B cell (primary cell): ENCODE measurements at regions not wholly inside any gene's neighbourhood (a gene's known extent, or its start where the extent isn't known, plus 50 kb on each side); places are given as distances from the start of the nearest gene placed in this dataset.

Source experiments
- ATAC-seq: fragments of 200-7000 bp; cut with Tn5 transposase; one replicate; pipeline ENCODE4 v1.10.0; 2021; ENCODE audit warnings: low read depth, mild to moderate bottlenecking, moderate number of reproducible peaks, moderate library complexity
- CTCF ChIA-PET: fragments of 350-600 bp; sonication (Branson Sonifier 250); formaldehyde crosslinking; loops from one replicate; lab custom pipeline; 2021; ENCODE audit warnings: antibody characterized with exemption, inconsistent platforms; lab: Charles Lee
- POLR2A ChIA-PET: fragments of 350-600 bp; sonication (Branson Sonifier 250); formaldehyde crosslinking; loops from one replicate; lab custom pipeline; 2021; ENCODE audit warnings: antibody characterized with exemption; lab: Charles Lee
- DNase-seq: peaks from one replicate; pipeline ENCODE4 v3.0.0; 2013
- H2AFZ ChIP-seq: 2 replicates; pipeline ENCODE4 v1.6.1; 2012; ENCODE audit warnings: mild to moderate bottlenecking, low read depth, low read length; ENCODE audit not compliant: insufficient read depth, poor library complexity, severe bottlenecking
- H3K27ac ChIP-seq, 2 donors: 1 replicate in 1 of 2; 2 replicates in 1 of 2; pipeline ENCODE4 v1.5.1; 2012 to 2013; ENCODE audit warnings: low read length in 2 of 2, mild to moderate bottlenecking in 2 of 2, moderate library complexity in 1 of 2
- H3K27me3 ChIP-seq, 4 experiments: fragments of 200-600 bp in 1 of 4; sonication (generic) in 1 of 4; replicated peaks in 1 of 4; 1 replicate in 2 of 4; 2 replicates in 2 of 4; pipeline versions ENCODE4 v1.6.1 to v1.7.0; 2013 to 2016; ENCODE audit warnings: low read length in 3 of 4, mild to moderate bottlenecking in 2 of 4, mixed read lengths in 1 of 4, moderate library complexity in 1 of 4; ENCODE audit not compliant: insufficient read depth in 4 of 4, control insufficient read depth in 3 of 4; ENCODE audit errors: control extremely low read depth in 1 of 4
- H3K36me3 ChIP-seq, 2 experiments: replicated peaks in 1 of 2; 1 replicate in 1 of 2; 2 replicates in 1 of 2; pipeline versions ENCODE4 v1.6.1 to v1.7.1; 2013; ENCODE audit warnings: low read length in 1 of 2; ENCODE audit not compliant: insufficient read depth in 2 of 2, control insufficient read depth in 1 of 2; ENCODE audit errors: control extremely low read depth in 1 of 2, extremely low read depth in 1 of 2
- H3K4me1 ChIP-seq, 2 donors: fragments of 200-600 bp in 1 of 2; sonication (generic) in 1 of 2; 1 replicate in 1 of 2; 2 replicates in 1 of 2; pipeline versions ENCODE4 v1.5.1 to v1.6.1; 2013 to 2017; ENCODE audit warnings: low read length in 2 of 2; ENCODE audit not compliant: control insufficient read depth in 2 of 2, insufficient read depth in 2 of 2
- H3K4me2 ChIP-seq: replicated peaks from 2 replicates; pipeline ENCODE3; 2012; ENCODE audit warnings: mild to moderate bottlenecking, low read depth, low read length; ENCODE audit not compliant: poor library complexity, severe bottlenecking
- H3K4me3 ChIP-seq, 5 experiments: fragments of 200-600 bp in 1 of 5; sonication (generic) in 1 of 5; 1 replicate in 3 of 5; 2 replicates in 2 of 5; pipeline versions ENCODE4 v1.5.1 to v1.7.0; 2011 to 2016; ENCODE audit warnings: low read length in 4 of 5, mild to moderate bottlenecking in 4 of 5, low read depth in 2 of 5, control low read depth in 1 of 5, moderate library complexity in 1 of 5; ENCODE audit not compliant: insufficient read depth in 1 of 5; ENCODE audit errors: control extremely low read depth in 1 of 5, extremely low read depth in 1 of 5
- H3K79me2 ChIP-seq: fragments of 200-600 bp; sonication (generic); one replicate; pipeline ENCODE4 v1.6.0; 2016; ENCODE audit warnings: low read length; ENCODE audit not compliant: control insufficient read depth, insufficient read depth
- H3K9ac ChIP-seq: fragments of 200-600 bp; sonication (generic); 2 replicates; pipeline ENCODE4 v1.6.1; 2017; ENCODE audit warnings: mild to moderate bottlenecking, low read length, moderate library complexity
- H3K9me3 ChIP-seq, 3 donors: one replicate each; pipeline versions ENCODE4 v1.6.1 to v1.7.1; 2013; ENCODE audit warnings: low read length in 2 of 3; ENCODE audit not compliant: control insufficient read depth in 2 of 3, insufficient read depth in 1 of 3; ENCODE audit errors: control extremely low read depth in 1 of 3
- H4K20me1 ChIP-seq: 2 replicates; pipeline ENCODE4 v1.6.0; 2012; ENCODE audit warnings: mild to moderate bottlenecking, low read length; ENCODE audit not compliant: insufficient read depth, control insufficient read depth, poor library complexity, severe bottlenecking
- H3K27ac Mint-ChIP-seq: one replicate; pipeline ENCODE4 v1.8.0; 2021; ENCODE audit warnings: mixed read lengths
- H3K27me3 Mint-ChIP-seq: one replicate; pipeline ENCODE4 v1.8.0; 2021; ENCODE audit warnings: mixed read lengths
- H3K4me1 Mint-ChIP-seq: one replicate; pipeline ENCODE4 v1.8.0; 2021; ENCODE audit warnings: mixed read lengths
- H3K4me3 Mint-ChIP-seq: one replicate; pipeline ENCODE4 v1.8.0; 2021; ENCODE audit warnings: mixed read lengths
- H3K9me3 Mint-ChIP-seq: one replicate; pipeline ENCODE4 v1.8.0; 2022; ENCODE audit warnings: mixed read lengths; ENCODE audit not compliant: insufficient read depth
- CTCF ChIP-seq: fragments of 200-600 bp; IDR thresholded peaks from one replicate; pipeline ENCODE4 v1.8.0; 2022; ENCODE audit warnings: antibody characterized with exemption, mild to moderate bottlenecking
- EZH2 ChIP-seq: IDR thresholded peaks from 2 replicates; pipeline ENCODE4 v1.6.1; 2012; ENCODE audit warnings: borderline replicate concordance, low read depth, mild to moderate bottlenecking, moderate library complexity, low read length; ENCODE audit not compliant: insufficient read depth, poor library complexity, severe bottlenecking
- WGBS: methylation state at CpG from one replicate; pipeline ENCODE4 v1.1.5; 2013; ENCODE audit warnings: missing lambda C conversion rate; ENCODE audit not compliant: insufficient coverage; 5-methylcytosine and 5-hydroxymethylcytosine counted together
- intact Hi-C: fragments of 100-400 bp; cut with micrococcal nuclease; formaldehyde crosslinking; loops from one replicate; pipeline ENCODE4 v1.10.0; 2022

- Histone ChIP-seq H2AFZ (peak overlapping the region; percentile 4), H3K79me2 (no peaks in the 10 kb centered on the region), H3K4me2 (peak overlapping the region; percentile 46), H3K4me1 (peaks cover 7 to 13% of the 10 kb centered on the region in 2 donors), H3K36me3 (no peaks in the 10 kb centered on the region), H3K4me3 (no peak overlapping the region), H3K27me3 (no peaks in the 10 kb centered on the region), H4K20me1 (no peaks in the 10 kb centered on the region), H3K27ac (no peak overlapping the region), H3K9me3 (peaks cover 0 to 1% (median 0%) of the 10 kb centered on the region in 3 donors), H3K9ac (peak overlapping the region; percentile 15)
- Mint-ChIP-seq H3K27ac (no peak overlapping the region), H3K27me3 (no peaks in the 10 kb centered on the region), H3K9me3 (no peaks in the 10 kb centered on the region), H3K4me3 (no peak overlapping the region), H3K4me1 (peaks cover 10% of the 10 kb centered on the region)
- CTCF ChIA-PET = interaction anchor here (1.0 kb wide), 1 partner anchor 11 kb away, joined by 3 read pairs; no protein-coding TSS in a partner anchor
- WGBS = 90% methylated on average over 2 of the region's 8 CpGs
- intact Hi-C loops = no loop called here
- POLR2A ChIA-PET = no interaction called here
- ATAC-seq = no peak
- DNase-seq = no peak
- TF ChIP-seq EZH2 = no peak
- no peak for TF ChIP-seq CTCF
Observed at GRCh38 chr3:28915741-28916500, 364.9 kb upstream of the RBMS3 start.

- Histone ChIP-seq H3K79me2 (no peaks in the 10 kb centered on the region), H3K9me3 (peaks cover 0 to 1% (median 0%) of the 10 kb centered on the region in 3 donors), H3K4me3 (peak overlapping the region in 3 of 5 experiments; percentile 7 to 12 (median 8)), H3K4me1 (peaks cover 7 to 13% of the 10 kb centered on the region in 2 donors), H3K27me3 (no peaks in the 10 kb centered on the region), H2AFZ (peak overlapping the region; percentile 59), H4K20me1 (no peaks in the 10 kb centered on the region), H3K36me3 (no peaks in the 10 kb centered on the region), H3K9ac (peak overlapping the region; percentile 15), H3K27ac (no peak overlapping the region), H3K4me2 (peak overlapping the region; percentile 46)
- peak; percentile 24 for DNase-seq
- H3K4me3 Mint-ChIP-seq = peak overlapping the region; percentile 46
- ATAC-seq = no peak
- H3K4me1 Mint-ChIP-seq = peaks cover 10% of the 10 kb centered on the region
- WGBS = 11% methylated on average over 10 of the region's 16 CpGs
- POLR2A ChIA-PET = no interaction called here
- CTCF ChIA-PET = no interaction called here
- no peaks in the 10 kb centered on the region for H3K27me3 Mint-ChIP-seq
- H3K9me3 Mint-ChIP-seq = no peaks in the 10 kb centered on the region
- intact Hi-C loops = no loop called here
- TF ChIP-seq EZH2 (no peak), CTCF (no peak)
- H3K27ac Mint-ChIP-seq = no peak overlapping the region
Observed at GRCh38 chr3:28916713-28917499, 364.0 kb upstream of the RBMS3 start.
